Suppressor macrophage (primary cell): ENCODE measurements at regions not wholly inside any gene's neighbourhood (a gene's known extent, or its start where the extent isn't known, plus 50 kb on each side); places are given as distances from the start of the nearest gene placed in this dataset.

Source experiments
- DNase-seq, 4 experiments: peaks; one replicate each; pipeline ENCODE4 v3.0.0-alpha.2; 2020 to 2022

- no peak for DNase-seq
Measured at GRCh38 chr17:51496378-51496777, 236.0 kb downstream of the UTP18 start.

- no peak for DNase-seq
Measured at GRCh38 chr17:51499897-51500296, 239.6 kb downstream of the UTP18 start.

- DNase-seq, result no peak
Measured at GRCh38 chr17:51500454-51500853, 240.1 kb downstream of the UTP18 start.

- DNase-seq, result no peak
Measured at GRCh38 chr17:51505450-51505849, 245.1 kb downstream of the UTP18 start.

GRCh38 chr17:51507444-51507843, 247.1 kb downstream of the UTP18 start:
- DNase-seq, result no peak

- no peak for DNase-seq
Measured at GRCh38 chr17:51508048-51508447, 247.7 kb downstream of the UTP18 start.

- DNase-seq, result no peak
Measured at GRCh38 chr17:51510940-51511339, 250.6 kb downstream of the UTP18 start.

GRCh38 chr17:51512220-51512907, 252.0 kb downstream of the UTP18 start:
- no peak for DNase-seq

GRCh38 chr17:51516924-51517323, 256.6 kb downstream of the UTP18 start:
- DNase-seq, result no peak

- DNase-seq, result no peak
Measured at GRCh38 chr17:51524524-51524923, 264.2 kb downstream of the UTP18 start.

GRCh38 chr17:51526507-51526906, 266.2 kb downstream of the UTP18 start:
- no peak for DNase-seq

GRCh38 chr17:51527225-51527982, 267.1 kb downstream of the UTP18 start:
- DNase-seq, result no peak

- no peak for DNase-seq
Measured at GRCh38 chr17:51528111-51528510, 267.8 kb downstream of the UTP18 start.

GRCh38 chr17:51533219-51533618, 272.9 kb downstream of the UTP18 start:
- no peak for DNase-seq

- no peak for DNase-seq
Measured at GRCh38 chr17:51533821-51534220, 273.5 kb downstream of the UTP18 start.

- DNase-seq, result no peak
Measured at GRCh38 chr17:51536627-51537026, 276.3 kb downstream of the UTP18 start.

- no peak for DNase-seq
Measured at GRCh38 chr17:51537996-51538550, 277.7 kb downstream of the UTP18 start.

GRCh38 chr17:51540151-51540550, 279.8 kb downstream of the UTP18 start:
- peak in 1 of 4 experiments; percentile 11 for DNase-seq

- no peak for DNase-seq
Measured at GRCh38 chr17:51541215-51541614, 280.9 kb downstream of the UTP18 start.

- no peak for DNase-seq
Measured at GRCh38 chr17:51546114-51546513, 285.8 kb downstream of the UTP18 start.

- DNase-seq, result no peak
Measured at GRCh38 chr17:51548125-51548524, 287.8 kb downstream of the UTP18 start.

- DNase-seq, result no peak
Measured at GRCh38 chr17:51555153-51555552, 294.8 kb downstream of the UTP18 start.

- DNase-seq, result no peak
Measured at GRCh38 chr17:51559778-51560177, 299.4 kb downstream of the UTP18 start.

- DNase-seq, result no peak
Measured at GRCh38 chr17:51560398-51560797, 300.1 kb downstream of the UTP18 start.
